ENCODE measurements at regions not wholly inside any gene's neighbourhood (a gene's known extent, or its start where the extent isn't known, plus 50 kb on each side); places are given as distances from the start of the nearest gene placed in this dataset.

DNA sequence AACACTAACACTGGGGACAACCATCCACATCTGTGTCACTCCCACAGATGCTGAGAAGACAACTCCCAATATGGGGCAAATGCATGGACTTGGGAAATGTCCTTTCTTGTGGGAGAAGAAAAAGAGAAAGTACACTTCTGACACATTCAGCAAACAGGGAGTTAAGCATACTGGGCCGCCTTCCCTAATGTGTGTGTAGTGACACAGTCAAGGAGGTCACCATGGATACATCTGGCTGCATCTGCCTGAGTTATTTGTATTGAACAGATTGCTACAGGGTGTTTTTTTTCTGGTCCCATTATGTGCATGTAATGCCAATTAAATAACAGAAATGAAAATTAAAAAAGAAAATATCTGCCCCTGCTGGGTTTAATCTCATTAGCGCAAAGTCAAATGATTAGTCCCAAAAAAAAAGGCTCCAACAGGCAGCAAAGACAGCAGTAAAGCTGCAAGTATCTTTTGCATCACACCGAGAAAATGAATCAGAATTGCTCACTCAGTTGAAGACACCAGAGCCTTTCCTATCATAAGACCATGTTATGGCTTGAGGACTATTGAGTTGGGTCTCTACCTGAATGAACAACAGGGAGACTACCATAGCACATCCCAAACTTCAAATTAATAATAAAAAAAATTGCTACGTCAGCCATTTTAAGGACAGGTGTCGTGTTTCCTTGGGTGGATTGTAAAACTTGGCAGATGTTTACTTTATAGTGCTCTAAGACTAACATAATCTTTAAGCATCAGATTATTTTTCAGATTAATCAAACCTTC is 395.9 kb downstream of the DTWD2 start:
- Histone ChIP-seq H3K27ac (ENCODE audit: low read depth, low read length) (no peak overlapping the region), H3K27me3 (ENCODE audit: control insufficient read depth, low read length) (no peaks in the 10 kb centered on the region), H3F3A (ENCODE audit: control insufficient read depth, insufficient read depth) (no peaks in the 10 kb centered on the region), H3K79me2 (ENCODE audit: control insufficient read depth, low read length) (no peaks in the 10 kb centered on the region), H3K9me2 (replicated peaks; ENCODE audit: control insufficient read depth, low read length) (no peaks in the 10 kb centered on the region), H3K4me2 (ENCODE audit: low read length) (no peak overlapping the region), H3K9me3 (ENCODE audit: control insufficient read depth, insufficient read depth, low read length) (no peaks in the 10 kb centered on the region), H3K36me3 (ENCODE audit: control insufficient read depth, low read length) (no peaks in the 10 kb centered on the region), H4K20me1 (ENCODE audit: control insufficient read depth, insufficient read depth, low read depth, low read length) (no peaks in the 10 kb centered on the region), H3K4me1 (ENCODE audit: control insufficient read depth, low read length) (no peaks in the 10 kb centered on the region), H3K4me3 (ENCODE audit: low read length) (no peak overlapping the region)
- no peak for TF ChIP-seq EZH2phosphoT487 (IDR thresholded peaks at IDR 0.05; ENCODE audit: borderline replicate concordance, low read length)
- TF ChIP-seq, protein P1, sequence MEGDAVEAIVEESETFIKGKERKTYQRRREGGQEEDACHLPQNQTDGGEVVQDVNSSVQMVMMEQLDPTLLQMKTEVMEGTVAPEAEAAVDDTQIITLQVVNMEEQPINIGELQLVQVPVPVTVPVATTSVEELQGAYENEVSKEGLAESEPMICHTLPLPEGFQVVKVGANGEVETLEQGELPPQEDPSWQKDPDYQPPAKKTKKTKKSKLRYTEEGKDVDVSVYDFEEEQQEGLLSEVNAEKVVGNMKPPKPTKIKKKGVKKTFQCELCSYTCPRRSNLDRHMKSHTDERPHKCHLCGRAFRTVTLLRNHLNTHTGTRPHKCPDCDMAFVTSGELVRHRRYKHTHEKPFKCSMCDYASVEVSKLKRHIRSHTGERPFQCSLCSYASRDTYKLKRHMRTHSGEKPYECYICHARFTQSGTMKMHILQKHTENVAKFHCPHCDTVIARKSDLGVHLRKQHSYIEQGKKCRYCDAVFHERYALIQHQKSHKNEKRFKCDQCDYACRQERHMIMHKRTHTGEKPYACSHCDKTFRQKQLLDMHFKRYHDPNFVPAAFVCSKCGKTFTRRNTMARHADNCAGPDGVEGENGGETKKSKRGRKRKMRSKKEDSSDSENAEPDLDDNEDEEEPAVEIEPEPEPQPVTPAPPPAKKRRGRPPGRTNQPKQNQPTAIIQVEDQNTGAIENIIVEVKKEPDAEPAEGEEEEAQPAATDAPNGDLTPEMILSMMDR (IDR thresholded peaks at IDR 0.05; ENCODE audit: low read depth, low read length, poor library complexity, severe bottlenecking), result no peak

DNA sequence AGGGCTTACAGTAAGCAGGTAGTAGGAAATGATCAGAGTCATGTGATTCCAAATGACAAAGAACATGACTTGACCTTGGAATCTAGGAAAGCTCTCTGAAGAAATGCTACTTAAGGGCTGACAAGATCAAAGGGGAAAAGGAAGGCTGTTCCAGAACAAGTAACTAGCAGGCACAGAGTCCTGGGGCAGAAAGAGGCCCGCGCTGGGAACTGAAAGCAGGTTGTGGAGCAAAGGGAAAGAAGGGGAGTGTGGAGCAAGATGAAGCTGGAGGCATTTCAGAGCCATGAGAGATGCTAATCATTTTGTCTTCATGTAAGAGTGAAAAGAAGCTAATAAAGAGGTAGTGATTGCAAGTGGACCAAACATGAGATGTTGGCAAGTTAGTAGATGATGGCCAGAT is 397.5 kb downstream of the DTWD2 start:
- Histone ChIP-seq H3K4me1 (ENCODE audit: control insufficient read depth, low read length) (no peaks in the 10 kb centered on the region), H3K79me2 (ENCODE audit: control insufficient read depth, low read length) (no peaks in the 10 kb centered on the region), H3F3A (ENCODE audit: control insufficient read depth, insufficient read depth) (no peaks in the 10 kb centered on the region), H3K27me3 (ENCODE audit: control insufficient read depth, low read length) (no peaks in the 10 kb centered on the region), H3K27ac (ENCODE audit: low read depth, low read length) (no peak overlapping the region), H3K4me2 (ENCODE audit: low read length) (no peak overlapping the region), H3K4me3 (ENCODE audit: low read length) (no peak overlapping the region), H3K9me2 (replicated peaks; ENCODE audit: control insufficient read depth, low read length) (no peaks in the 10 kb centered on the region), H4K20me1 (ENCODE audit: control insufficient read depth, insufficient read depth, low read depth, low read length) (no peaks in the 10 kb centered on the region), H3K36me3 (ENCODE audit: control insufficient read depth, low read length) (no peaks in the 10 kb centered on the region), H3K9me3 (ENCODE audit: control insufficient read depth, insufficient read depth, low read length) (no peaks in the 10 kb centered on the region)
- TF ChIP-seq, protein P1 (IDR thresholded peaks at IDR 0.05; ENCODE audit: low read depth, low read length, poor library complexity, severe bottlenecking), result no peak
- no peak for TF ChIP-seq EZH2phosphoT487 (IDR thresholded peaks at IDR 0.05; ENCODE audit: borderline replicate concordance, low read length)

DNA sequence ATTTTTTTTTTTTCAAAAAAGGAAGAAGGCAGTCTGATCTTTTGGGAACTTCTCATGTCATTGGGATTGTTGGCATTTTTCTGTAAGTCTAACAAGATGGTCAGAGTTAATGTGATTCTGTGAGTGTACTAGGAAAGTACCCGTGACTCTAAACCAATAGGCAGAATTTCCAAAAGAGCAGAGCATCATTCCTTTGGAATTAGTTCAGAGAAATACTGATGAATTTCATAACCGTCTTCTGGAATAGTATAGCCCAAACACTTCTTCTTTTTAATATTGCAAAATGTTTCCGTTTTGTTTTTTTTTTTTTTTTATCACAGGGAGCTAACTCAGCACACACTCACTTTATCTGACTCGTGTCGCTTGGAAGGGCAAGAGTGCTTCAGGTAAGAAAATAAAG is 407.4 kb downstream of the DTWD2 start:
- no peak for TF ChIP-seq EZH2phosphoT487 (IDR thresholded peaks at IDR 0.05; ENCODE audit: borderline replicate concordance, low read length)
- TF ChIP-seq, protein P1 (IDR thresholded peaks at IDR 0.05; ENCODE audit: low read depth, low read length, poor library complexity, severe bottlenecking), result no peak
- no peaks in the 10 kb centered on the region for H3K27me3 ChIP-seq (ENCODE audit: control insufficient read depth, low read length)
- H3K4me2 ChIP-seq (ENCODE audit: low read length), result no peak overlapping the region
- H3K79me2 ChIP-seq (ENCODE audit: control insufficient read depth, low read length), result no peaks in the 10 kb centered on the region
- H3K36me3 ChIP-seq (ENCODE audit: control insufficient read depth, low read length), result no peaks in the 10 kb centered on the region
- no peak overlapping the region for H3K27ac ChIP-seq (ENCODE audit: low read depth, low read length)
- H3K4me3 ChIP-seq (ENCODE audit: low read length), result no peak overlapping the region
- no peaks in the 10 kb centered on the region for H3K9me3 ChIP-seq (ENCODE audit: control insufficient read depth, insufficient read depth, low read length)
- no peaks in the 10 kb centered on the region for H3K9me2 ChIP-seq (replicated peaks; ENCODE audit: control insufficient read depth, low read length)
- no peaks in the 10 kb centered on the region for H4K20me1 ChIP-seq (ENCODE audit: control insufficient read depth, insufficient read depth, low read depth, low read length)
- H3K4me1 ChIP-seq (ENCODE audit: control insufficient read depth, low read length), result no peaks in the 10 kb centered on the region
- no peaks in the 10 kb centered on the region for H3F3A ChIP-seq (ENCODE audit: control insufficient read depth, insufficient read depth)
